Endothelial cell of umbilical vein (primary cell): ENCODE measurements at regions not wholly inside any gene's neighbourhood (a gene's known extent, or its start where the extent isn't known, plus 50 kb on each side); places are given as distances from the start of the nearest gene placed in this dataset.

ENCODE experiments used
- BruUV-seq: library from RNA; stranded (reverse); fragments of 400-500 nt; replicated peaks from 2 replicates; lab custom pipeline; 2021; lab: Mats Ljungman, UMichigan
- CTCF ChIA-PET: fragments of 300-600, 350-600 bp; sonication (Branson Sonifier 250); formaldehyde crosslinking; loops from one replicate; lab custom pipeline; 2021; ENCODE audit warnings: antibody characterized with exemption, inconsistent platforms; lab: Charles Lee
- POLR2A ChIA-PET: fragments of 300-600, 350-600 bp; sonication (Branson Sonifier 250); formaldehyde crosslinking; loops from one replicate; lab custom pipeline; 2021; ENCODE audit warnings: antibody characterized with exemption, inconsistent platforms; lab: Charles Lee
- DNase-seq: peaks from one replicate; pipeline ENCODE4 v3.0.0-alpha.2; 2011; ENCODE audit warnings: low read depth, low spot score
- FAIRE-seq: peaks from 2 replicates; lab custom pipeline; 2011; peaks lifted over from hg19 to GRCh38; lab: Jason Lieb, UNC
- H2AFZ ChIP-seq: 2 replicates; pipeline ENCODE4 v1.6.0; 2012; ENCODE audit warnings: low read depth, low read length, control low read depth, inconsistent platforms
- H3K27ac ChIP-seq: 2 replicates; pipeline ENCODE4 v1.5.1; 2011; ENCODE audit warnings: low read depth, mild to moderate bottlenecking, control low read depth, low read length, moderate library complexity; ENCODE audit not compliant: insufficient read depth
- H3K27me3 ChIP-seq, 2 experiments: 2 replicates each; pipeline versions ENCODE4 v1.6.0 to v1.6.1; 2011; ENCODE audit warnings: low read length in 2 of 2, mixed read lengths in 1 of 2; ENCODE audit not compliant: control insufficient read depth in 2 of 2, insufficient read depth in 2 of 2
- H3K36me3 ChIP-seq, 2 experiments: 2 replicates in 1 of 2; 3 replicates in 1 of 2; pipeline ENCODE4 v1.5.1; 2011; ENCODE audit warnings: low read length in 2 of 2, mild to moderate bottlenecking in 1 of 2, moderate library complexity in 1 of 2; ENCODE audit not compliant: control insufficient read depth in 2 of 2, insufficient read depth in 2 of 2; ENCODE audit errors: extremely low read depth in 1 of 2
- H3K4me1 ChIP-seq: 3 replicates; pipeline ENCODE4 v1.5.1; 2011; ENCODE audit warnings: mild to moderate bottlenecking, low read length; ENCODE audit not compliant: control insufficient read depth, insufficient read depth; ENCODE audit errors: extremely low read depth
- H3K4me2 ChIP-seq: 2 replicates; pipeline ENCODE4 v1.6.1; 2011; ENCODE audit warnings: low read length, control low read depth, mixed read lengths; ENCODE audit not compliant: insufficient read depth
- H3K4me3 ChIP-seq, 3 experiments: fragments of 200-600 bp in 1 of 3; sonication (generic), shearing (Covaris generic) in 1 of 3; replicated peaks in 1 of 3; 2 replicates each; pipeline ENCODE4 v1.5.1; 2011 to 2016; ENCODE audit warnings: control low read depth in 3 of 3, low read length in 3 of 3, mild to moderate bottlenecking in 2 of 3, inconsistent platforms in 1 of 3, low read depth in 1 of 3, moderate library complexity in 1 of 3; ENCODE audit not compliant: insufficient read depth in 1 of 3
- H3K79me2 ChIP-seq: 2 replicates; pipeline ENCODE4 v1.6.0; 2012; ENCODE audit warnings: low read length, inconsistent platforms; ENCODE audit not compliant: control insufficient read depth, insufficient read depth
- H3K9ac ChIP-seq: replicated peaks from 2 replicates; pipeline ENCODE3; 2011; ENCODE audit warnings: low read length, control low read depth; ENCODE audit not compliant: insufficient read depth; ENCODE audit errors: extremely low read depth
- H3K9me1 ChIP-seq: replicated peaks from 3 replicates; pipeline ENCODE4 v1.6.0; 2011; ENCODE audit warnings: mild to moderate bottlenecking, low read length; ENCODE audit not compliant: control insufficient read depth, insufficient read depth; ENCODE audit errors: extremely low read depth
- H3K9me3 ChIP-seq: replicated peaks from 2 replicates; pipeline ENCODE4 v1.5.1; 2012; ENCODE audit warnings: low read length, inconsistent platforms; ENCODE audit not compliant: control insufficient read depth, insufficient read depth
- H4K20me1 ChIP-seq: replicated peaks from 2 replicates; pipeline ENCODE3; 2011; ENCODE audit warnings: mild to moderate bottlenecking, low read length; ENCODE audit not compliant: control insufficient read depth, insufficient read depth; ENCODE audit errors: extremely low read depth
- EZH2 ChIP-seq: IDR thresholded peaks from 2 replicates; pipeline ENCODE4 v1.6.1; 2012; ENCODE audit warnings: borderline replicate concordance, low read depth, mild to moderate bottlenecking, moderate library complexity, low read length, inconsistent platforms; ENCODE audit not compliant: severe bottlenecking
- FOS ChIP-seq: IDR thresholded peaks from 2 replicates; pipeline ENCODE4 v1.6.1; 2011; ENCODE audit warnings: mild to moderate bottlenecking, low read length, moderate library complexity, borderline replicate concordance; ENCODE audit not compliant: insufficient read depth
- GATA2 ChIP-seq: IDR thresholded peaks from 2 replicates; pipeline ENCODE4 v1.7.0; 2011; ENCODE audit warnings: low read depth, mild to moderate bottlenecking, moderate library complexity, mixed read lengths, low read length; ENCODE audit not compliant: insufficient read length, insufficient read depth
- JUN ChIP-seq: IDR thresholded peaks from 2 replicates; pipeline ENCODE4 v1.6.1; 2011; ENCODE audit warnings: borderline replicate concordance, low read depth; ENCODE audit not compliant: insufficient read length, insufficient read depth
- MYC ChIP-seq: IDR thresholded peaks from one replicate; pipeline ENCODE4 v1.6.1; 2011; ENCODE audit warnings: mild to moderate bottlenecking, low read depth, low read length
- POLR2A ChIP-seq: IDR thresholded peaks from 2 replicates; pipeline ENCODE4 v1.6.1; 2012; ENCODE audit warnings: low read depth, mild to moderate bottlenecking, control low read depth, low read length
- POLR2AphosphoS5 ChIP-seq: IDR thresholded peaks from 2 replicates; pipeline ENCODE4 v1.6.1; 2012; ENCODE audit warnings: low read depth, mild to moderate bottlenecking, control low read depth, low read length, moderate library complexity; ENCODE audit not compliant: insufficient read depth
- dilution Hi-C: fragments of 300-500 bp; cut with MboI; formaldehyde crosslinking; loops from one replicate; pipeline ENCODE4 v1.15.0; 2019; ENCODE audit warnings: low sequenced_read_pairs; ENCODE audit not compliant: extremely low pct_ligation_motif_present
- intact Hi-C: fragments of 100-400 bp; cut with micrococcal nuclease; formaldehyde crosslinking; loops from one replicate; pipeline ENCODE4 v1.10.0; 2022
- TF ChIP-seq, protein P1 (sequence below), 2 donors: IDR thresholded peaks; 1 replicate in 1 of 2; 2 replicates in 1 of 2; pipeline ENCODE4 v1.5.1; 2011; ENCODE audit warnings: low read length in 2 of 2, mild to moderate bottlenecking in 2 of 2, moderate library complexity in 2 of 2, control low read depth in 1 of 2, inconsistent platforms in 1 of 2, low read depth in 1 of 2; ENCODE audit not compliant: insufficient read depth in 1 of 2; ENCODE audit errors: extremely low read depth in 1 of 2
- TF ChIP-seq, protein P2 (sequence below): IDR thresholded peaks from 2 replicates; pipeline ENCODE4 v1.6.1; 2011; ENCODE audit not compliant: insufficient read depth, insufficient read length

GRCh38 chr13:50205581-50205980 lies 190.3 kb downstream of the KCNRG start:
- FAIRE-seq, result no peak
- Histone ChIP-seq H3K27ac (no peak overlapping the region), H3K4me3 (no peak overlapping the region), H3K4me1 (peaks cover 15% of the 10 kb centered on the region), H3K27me3 (no peaks in the 10 kb centered on the region), H3K9me1 (no peaks in the 10 kb centered on the region), H3K4me2 (no peak overlapping the region), H3K9me3 (no peaks in the 10 kb centered on the region), H3K79me2 (no peaks in the 10 kb centered on the region), H2AFZ (no peak overlapping the region), H3K36me3 (no peaks in the 10 kb centered on the region), H4K20me1 (no peaks in the 10 kb centered on the region), H3K9ac (no peak overlapping the region)
- no peak for TF ChIP-seq GATA2
- TF ChIP-seq, protein P1, sequence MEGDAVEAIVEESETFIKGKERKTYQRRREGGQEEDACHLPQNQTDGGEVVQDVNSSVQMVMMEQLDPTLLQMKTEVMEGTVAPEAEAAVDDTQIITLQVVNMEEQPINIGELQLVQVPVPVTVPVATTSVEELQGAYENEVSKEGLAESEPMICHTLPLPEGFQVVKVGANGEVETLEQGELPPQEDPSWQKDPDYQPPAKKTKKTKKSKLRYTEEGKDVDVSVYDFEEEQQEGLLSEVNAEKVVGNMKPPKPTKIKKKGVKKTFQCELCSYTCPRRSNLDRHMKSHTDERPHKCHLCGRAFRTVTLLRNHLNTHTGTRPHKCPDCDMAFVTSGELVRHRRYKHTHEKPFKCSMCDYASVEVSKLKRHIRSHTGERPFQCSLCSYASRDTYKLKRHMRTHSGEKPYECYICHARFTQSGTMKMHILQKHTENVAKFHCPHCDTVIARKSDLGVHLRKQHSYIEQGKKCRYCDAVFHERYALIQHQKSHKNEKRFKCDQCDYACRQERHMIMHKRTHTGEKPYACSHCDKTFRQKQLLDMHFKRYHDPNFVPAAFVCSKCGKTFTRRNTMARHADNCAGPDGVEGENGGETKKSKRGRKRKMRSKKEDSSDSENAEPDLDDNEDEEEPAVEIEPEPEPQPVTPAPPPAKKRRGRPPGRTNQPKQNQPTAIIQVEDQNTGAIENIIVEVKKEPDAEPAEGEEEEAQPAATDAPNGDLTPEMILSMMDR (IDR thresholded peaks at IDR 0.05; ENCODE audit: extremely low read depth in 1 of 2, insufficient read depth in 1 of 2, low read depth in 1 of 2, low read length in 2 of 2), result no peak
- intact Hi-C loops (loop anchor here (5.0 to 10.0 kb wide), 2 partner anchors 61 to 217 kb away; no protein-coding TSS in a partner anchor), dilution Hi-C loops (no loop called here)
- no peak for DNase-seq
- BruUV-seq, result no TSS peak
- CTCF ChIA-PET, result no interaction called here
- POLR2A ChIA-PET, result no interaction called here

- TF ChIP-seq EZH2 (no peak), POLR2A (no peak), JUN (no peak), MYC (no peak), GATA2 (no peak), POLR2AphosphoS5 (no peak), FOS (no peak)
- TF ChIP-seq, protein P2, sequence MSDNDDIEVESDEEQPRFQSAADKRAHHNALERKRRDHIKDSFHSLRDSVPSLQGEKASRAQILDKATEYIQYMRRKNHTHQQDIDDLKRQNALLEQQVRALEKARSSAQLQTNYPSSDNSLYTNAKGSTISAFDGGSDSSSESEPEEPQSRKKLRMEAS, result no peak
- TF ChIP-seq, protein P1 (IDR thresholded peaks at IDR 0.05; ENCODE audit: extremely low read depth in 1 of 2, insufficient read depth in 1 of 2, low read depth in 1 of 2, low read length in 2 of 2), result no peak
- ChIA-PET POLR2A (no interaction called here), CTCF (no interaction called here)
- Histone ChIP-seq H3K9ac (no peak overlapping the region), H3K9me1 (no peaks in the 10 kb centered on the region), H3K9me3 (no peaks in the 10 kb centered on the region), H2AFZ (peak overlapping the region; percentile 78), H3K27ac (no peak overlapping the region), H3K36me3 (no peaks in the 10 kb centered on the region), H4K20me1 (no peaks in the 10 kb centered on the region), H3K79me2 (no peaks in the 10 kb centered on the region), H3K27me3 (no peaks in the 10 kb centered on the region), H3K4me2 (peak overlapping the region; percentile 4), H3K4me3 (no peak overlapping the region), H3K4me1 (peaks cover 10% of the 10 kb centered on the region)
- DNase-seq, result peak; percentile 77
- intact Hi-C loops (loop anchor here (5.0 to 10.0 kb wide), 2 partner anchors 64 to 213 kb away; no protein-coding TSS in a partner anchor), dilution Hi-C loops (no loop called here)
- no TSS peak for BruUV-seq
- no peak for FAIRE-seq
Observed at GRCh38 chr13:50208826-50209335, 193.6 kb downstream of the KCNRG start.
